DND-41 (cell line): ENCODE measurements at regions not wholly inside any gene's neighbourhood (a gene's known extent, or its start where the extent isn't known, plus 50 kb on each side); places are given as distances from the start of the nearest gene placed in this dataset.

Source experiments
- EZH2 ChIP-seq: IDR thresholded peaks from 3 replicates; pipeline ENCODE4 v1.6.1; 2012; ENCODE audit warnings: borderline replicate concordance, low read depth, mild to moderate bottlenecking, moderate library complexity, low read length, inconsistent platforms; ENCODE audit not compliant: severe bottlenecking
- TF ChIP-seq, protein P1 (sequence below): IDR thresholded peaks from 2 replicates; pipeline ENCODE4 v1.5.1; 2012; ENCODE audit warnings: borderline replicate concordance, low read length, moderate library complexity, mild to moderate bottlenecking; ENCODE audit not compliant: poor library complexity, severe bottlenecking; ENCODE audit errors: extremely low read depth

DNA sequence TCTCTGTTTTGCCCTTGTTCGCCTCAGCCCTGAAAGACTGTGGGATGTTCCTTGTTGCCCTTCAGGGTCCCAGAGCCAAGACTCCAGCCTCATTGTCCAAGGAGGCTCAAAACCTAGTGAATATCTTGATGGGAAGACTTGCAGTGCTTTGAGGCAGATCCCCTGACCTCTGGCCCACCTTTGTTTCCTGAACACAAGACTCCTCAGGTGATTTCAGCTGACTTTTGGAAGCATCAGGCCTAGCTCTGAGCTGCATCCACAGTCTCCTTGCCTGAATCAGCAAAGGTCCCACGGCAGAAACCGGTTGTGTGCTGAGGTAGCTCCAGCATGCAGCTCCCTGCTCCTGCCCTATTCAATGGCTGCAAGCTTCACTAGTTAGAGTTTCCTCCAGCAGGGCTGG is 159.3 kb upstream of the B3GAT1 start:
- TF ChIP-seq, protein P1, sequence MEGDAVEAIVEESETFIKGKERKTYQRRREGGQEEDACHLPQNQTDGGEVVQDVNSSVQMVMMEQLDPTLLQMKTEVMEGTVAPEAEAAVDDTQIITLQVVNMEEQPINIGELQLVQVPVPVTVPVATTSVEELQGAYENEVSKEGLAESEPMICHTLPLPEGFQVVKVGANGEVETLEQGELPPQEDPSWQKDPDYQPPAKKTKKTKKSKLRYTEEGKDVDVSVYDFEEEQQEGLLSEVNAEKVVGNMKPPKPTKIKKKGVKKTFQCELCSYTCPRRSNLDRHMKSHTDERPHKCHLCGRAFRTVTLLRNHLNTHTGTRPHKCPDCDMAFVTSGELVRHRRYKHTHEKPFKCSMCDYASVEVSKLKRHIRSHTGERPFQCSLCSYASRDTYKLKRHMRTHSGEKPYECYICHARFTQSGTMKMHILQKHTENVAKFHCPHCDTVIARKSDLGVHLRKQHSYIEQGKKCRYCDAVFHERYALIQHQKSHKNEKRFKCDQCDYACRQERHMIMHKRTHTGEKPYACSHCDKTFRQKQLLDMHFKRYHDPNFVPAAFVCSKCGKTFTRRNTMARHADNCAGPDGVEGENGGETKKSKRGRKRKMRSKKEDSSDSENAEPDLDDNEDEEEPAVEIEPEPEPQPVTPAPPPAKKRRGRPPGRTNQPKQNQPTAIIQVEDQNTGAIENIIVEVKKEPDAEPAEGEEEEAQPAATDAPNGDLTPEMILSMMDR, result no peak
- TF ChIP-seq EZH2, result no peak
